ENCODE measurements at regions not wholly inside any gene's neighbourhood (a gene's known extent, or its start where the extent isn't known, plus 50 kb on each side); places are given as distances from the start of the nearest gene placed in this dataset.

- Histone ChIP-seq H3K36me3 (ENCODE audit: control insufficient read depth, insufficient read depth, low read length) (no peaks in the 10 kb centered on the region), H3K27me3 (ENCODE audit: control insufficient read depth, insufficient read depth, low read length) (no peaks in the 10 kb centered on the region), H3K9ac (ENCODE audit: low read depth, low read length) (no peak overlapping the region), H3K4me1 (ENCODE audit: control insufficient read depth, insufficient read depth, low read length) (no peaks in the 10 kb centered on the region), H3K9me3 (ENCODE audit: control insufficient read depth, insufficient read depth, low read length) (no peaks in the 10 kb centered on the region), H3K4me3 (ENCODE audit: low read depth, low read length) (no peak overlapping the region)
Measured at GRCh38 chr3:174769171-174769570, 90.0 kb upstream of the NAALADL2 start.

GRCh38 chr3:174775603-174776002, 83.5 kb upstream of the NAALADL2 start:
- Histone ChIP-seq H3K27me3 (ENCODE audit: control insufficient read depth, insufficient read depth, low read length) (no peaks in the 10 kb centered on the region), H3K9ac (ENCODE audit: low read depth, low read length) (no peak overlapping the region), H3K9me3 (ENCODE audit: control insufficient read depth, insufficient read depth, low read length) (no peaks in the 10 kb centered on the region), H3K4me1 (ENCODE audit: control insufficient read depth, insufficient read depth, low read length) (no peaks in the 10 kb centered on the region), H3K36me3 (ENCODE audit: control insufficient read depth, insufficient read depth, low read length) (no peaks in the 10 kb centered on the region), H3K4me3 (ENCODE audit: low read depth, low read length) (no peak overlapping the region)

- no peaks in the 10 kb centered on the region for H3K9me3 ChIP-seq (ENCODE audit: control insufficient read depth, insufficient read depth, low read length)
- H3K36me3 ChIP-seq (ENCODE audit: control insufficient read depth, insufficient read depth, low read length) = no peaks in the 10 kb centered on the region
- H3K27me3 ChIP-seq (ENCODE audit: control insufficient read depth, insufficient read depth, low read length) = no peaks in the 10 kb centered on the region
- H3K4me1 ChIP-seq (ENCODE audit: control insufficient read depth, insufficient read depth, low read length) = no peaks in the 10 kb centered on the region
- no peak overlapping the region for H3K9ac ChIP-seq (ENCODE audit: low read depth, low read length)
- no peak overlapping the region for H3K4me3 ChIP-seq (ENCODE audit: low read depth, low read length)
Measured at GRCh38 chr3:174776123-174776522, 83.0 kb upstream of the NAALADL2 start.

- no peak overlapping the region for H3K9ac ChIP-seq (ENCODE audit: low read depth, low read length)
Measured at GRCh38 chr3:174776636-174777035, 82.5 kb upstream of the NAALADL2 start.

GRCh38 chr3:174777813-174778212, 81.3 kb upstream of the NAALADL2 start:
- Histone ChIP-seq H3K36me3 (ENCODE audit: control insufficient read depth, insufficient read depth, low read length) (no peaks in the 10 kb centered on the region), H3K4me3 (ENCODE audit: low read depth, low read length) (no peak overlapping the region), H3K9me3 (ENCODE audit: control insufficient read depth, insufficient read depth, low read length) (no peaks in the 10 kb centered on the region), H3K27me3 (ENCODE audit: control insufficient read depth, insufficient read depth, low read length) (no peaks in the 10 kb centered on the region), H3K4me1 (ENCODE audit: control insufficient read depth, insufficient read depth, low read length) (no peaks in the 10 kb centered on the region), H3K9ac (ENCODE audit: low read depth, low read length) (no peak overlapping the region)

More at GRCh38 chr3:174776636-174777035, 82.5 kb upstream of the NAALADL2 start:
- H3K4me3 ChIP-seq (ENCODE audit: low read depth, low read length) = no peak overlapping the region
- no peaks in the 10 kb centered on the region for H3K9me3 ChIP-seq (ENCODE audit: control insufficient read depth, insufficient read depth, low read length)
- no peaks in the 10 kb centered on the region for H3K4me1 ChIP-seq (ENCODE audit: control insufficient read depth, insufficient read depth, low read length)
- no peaks in the 10 kb centered on the region for H3K27me3 ChIP-seq (ENCODE audit: control insufficient read depth, insufficient read depth, low read length)
- H3K36me3 ChIP-seq (ENCODE audit: control insufficient read depth, insufficient read depth, low read length) = no peaks in the 10 kb centered on the region

GRCh38 chr3:174783502-174783901, 75.6 kb upstream of the NAALADL2 start:
- H3K4me3 ChIP-seq (ENCODE audit: low read depth, low read length) = no peak overlapping the region
- H3K36me3 ChIP-seq (ENCODE audit: control insufficient read depth, insufficient read depth, low read length) = no peaks in the 10 kb centered on the region
- no peaks in the 10 kb centered on the region for H3K9me3 ChIP-seq (ENCODE audit: control insufficient read depth, insufficient read depth, low read length)
- no peaks in the 10 kb centered on the region for H3K27me3 ChIP-seq (ENCODE audit: control insufficient read depth, insufficient read depth, low read length)
- H3K9ac ChIP-seq (ENCODE audit: low read depth, low read length) = no peak overlapping the region
- no peaks in the 10 kb centered on the region for H3K4me1 ChIP-seq (ENCODE audit: control insufficient read depth, insufficient read depth, low read length)

- no peaks in the 10 kb centered on the region for H3K36me3 ChIP-seq (ENCODE audit: control insufficient read depth, insufficient read depth, low read length)
- no peaks in the 10 kb centered on the region for H3K27me3 ChIP-seq (ENCODE audit: control insufficient read depth, insufficient read depth, low read length)
- no peak overlapping the region for H3K4me3 ChIP-seq (ENCODE audit: low read depth, low read length)
Measured at GRCh38 chr3:174784206-174784934, 74.8 kb upstream of the NAALADL2 start.

GRCh38 chr3:174786825-174787224, 72.3 kb upstream of the NAALADL2 start:
- H3K4me1 ChIP-seq (ENCODE audit: control insufficient read depth, insufficient read depth, low read length) = no peaks in the 10 kb centered on the region
- no peaks in the 10 kb centered on the region for H3K27me3 ChIP-seq (ENCODE audit: control insufficient read depth, insufficient read depth, low read length)
- no peaks in the 10 kb centered on the region for H3K9me3 ChIP-seq (ENCODE audit: control insufficient read depth, insufficient read depth, low read length)
- H3K9ac ChIP-seq (ENCODE audit: low read depth, low read length) = no peak overlapping the region
- H3K4me3 ChIP-seq (ENCODE audit: low read depth, low read length) = no peak overlapping the region
- H3K36me3 ChIP-seq (ENCODE audit: control insufficient read depth, insufficient read depth, low read length) = no peaks in the 10 kb centered on the region

More at GRCh38 chr3:174784206-174784934, 74.8 kb upstream of the NAALADL2 start:
- no peaks in the 10 kb centered on the region for H3K4me1 ChIP-seq (ENCODE audit: control insufficient read depth, insufficient read depth, low read length)
- no peak overlapping the region for H3K9ac ChIP-seq (ENCODE audit: low read depth, low read length)
- H3K9me3 ChIP-seq (ENCODE audit: control insufficient read depth, insufficient read depth, low read length) = no peaks in the 10 kb centered on the region

GRCh38 chr3:174791161-174791560, 68.0 kb upstream of the NAALADL2 start:
- no peaks in the 10 kb centered on the region for H3K4me1 ChIP-seq (ENCODE audit: control insufficient read depth, insufficient read depth, low read length)
- H3K9me3 ChIP-seq (ENCODE audit: control insufficient read depth, insufficient read depth, low read length) = no peaks in the 10 kb centered on the region
- no peaks in the 10 kb centered on the region for H3K36me3 ChIP-seq (ENCODE audit: control insufficient read depth, insufficient read depth, low read length)
- H3K9ac ChIP-seq (ENCODE audit: low read depth, low read length) = no peak overlapping the region
- no peak overlapping the region for H3K4me3 ChIP-seq (ENCODE audit: low read depth, low read length)
- H3K27me3 ChIP-seq (ENCODE audit: control insufficient read depth, insufficient read depth, low read length) = no peaks in the 10 kb centered on the region

GRCh38 chr3:174792864-174793263, 66.3 kb upstream of the NAALADL2 start:
- Histone ChIP-seq H3K4me1 (ENCODE audit: control insufficient read depth, insufficient read depth, low read length) (no peaks in the 10 kb centered on the region), H3K9me3 (ENCODE audit: control insufficient read depth, insufficient read depth, low read length) (no peaks in the 10 kb centered on the region), H3K27me3 (ENCODE audit: control insufficient read depth, insufficient read depth, low read length) (no peaks in the 10 kb centered on the region)

More at GRCh38 chr3:174792864-174793263, 66.3 kb upstream of the NAALADL2 start:
- H3K36me3 ChIP-seq (ENCODE audit: control insufficient read depth, insufficient read depth, low read length) = no peaks in the 10 kb centered on the region
- no peak overlapping the region for H3K9ac ChIP-seq (ENCODE audit: low read depth, low read length)
- H3K4me3 ChIP-seq (ENCODE audit: low read depth, low read length) = no peak overlapping the region

All from iPS-15b (cell line).